Activated naive CD8-positive, alpha-beta T cell treated with anti-CD3 and anti-CD28 coated beads for 36 hours (primary cell): ENCODE measurements at regions not wholly inside any gene's neighbourhood (a gene's known extent, or its start where the extent isn't known, plus 50 kb on each side); places are given as distances from the start of the nearest gene placed in this dataset.
A peak's percentile ranks its signal among the peaks of the same experiment; 100 is the strongest.

Source experiments
- DNase-seq: peaks from one replicate; pipeline ENCODE4 v3.0.0; 2021
- H3K27ac Mint-ChIP-seq: one replicate; pipeline ENCODE4 v1.8.0; 2022; ENCODE audit warnings: mild to moderate bottlenecking, moderate library complexity, mixed read lengths
- H3K27me3 Mint-ChIP-seq: one replicate; pipeline ENCODE4 v1.8.0; 2022; ENCODE audit warnings: mild to moderate bottlenecking, mixed read lengths
- H3K36me3 Mint-ChIP-seq: one replicate; pipeline ENCODE4 v1.8.0; 2021; ENCODE audit warnings: mild to moderate bottlenecking, mixed read lengths
- H3K4me1 Mint-ChIP-seq: one replicate; pipeline ENCODE4 v1.8.0; 2021; ENCODE audit warnings: mixed read lengths
- H3K4me3 Mint-ChIP-seq: one replicate; pipeline ENCODE4 v1.8.0; 2022; ENCODE audit warnings: mild to moderate bottlenecking, moderate library complexity, mixed read lengths
- H3K9me3 Mint-ChIP-seq: one replicate; pipeline ENCODE4 v1.8.0; 2022; ENCODE audit warnings: mixed read lengths

GRCh38 chr14:50001151-50001998, 108.5 kb downstream of the ARF6 start:
- Mint-ChIP-seq H3K4me1 (peaks cover 53% of the 10 kb centered on the region), H3K27ac (peak overlapping the region; percentile 98)

GRCh38 chr14:50001999-50002925, 109.4 kb downstream of the ARF6 start:
- peak; percentile 69 for DNase-seq
- Mint-ChIP-seq H3K4me3 (peak overlapping the region; percentile 84), H3K4me1 (peaks cover 53% of the 10 kb centered on the region), H3K36me3 (peaks cover 2% of the 10 kb centered on the region), H3K27me3 (no peaks in the 10 kb centered on the region), H3K27ac (peak overlapping the region; percentile 98), H3K9me3 (no peaks in the 10 kb centered on the region)

More at GRCh38 chr14:50001151-50001998, 108.5 kb downstream of the ARF6 start:
- Mint-ChIP-seq H3K4me3 (peak overlapping the region; percentile 84), H3K36me3 (peaks cover 2% of the 10 kb centered on the region), H3K27me3 (no peaks in the 10 kb centered on the region), H3K9me3 (no peaks in the 10 kb centered on the region)
- DNase-seq, result peak; percentile 79

- no peaks in the 10 kb centered on the region for H3K27me3 Mint-ChIP-seq
- peaks cover 2% of the 10 kb centered on the region for H3K36me3 Mint-ChIP-seq
- H3K27ac Mint-ChIP-seq, result peak overlapping the region; percentile 98
- H3K9me3 Mint-ChIP-seq, result no peaks in the 10 kb centered on the region
- peak overlapping the region; percentile 84 for H3K4me3 Mint-ChIP-seq
- peaks cover 53% of the 10 kb centered on the region for H3K4me1 Mint-ChIP-seq
- no peak for DNase-seq
Measured at GRCh38 chr14:50002926-50003212, 110.0 kb downstream of the ARF6 start.

GRCh38 chr14:50003213-50004021, 110.5 kb downstream of the ARF6 start:
- Mint-ChIP-seq H3K36me3 (peaks cover 2% of the 10 kb centered on the region), H3K9me3 (no peaks in the 10 kb centered on the region), H3K27ac (peak overlapping the region; percentile 98), H3K4me1 (peaks cover 49% of the 10 kb centered on the region), H3K27me3 (no peaks in the 10 kb centered on the region), H3K4me3 (peak overlapping the region; percentile 84)
- peak; percentile 86 for DNase-seq

GRCh38 chr14:50006141-50006540, 110.2 kb downstream of the VCPKMT start:
- DNase-seq, result no peak
- Mint-ChIP-seq H3K36me3 (peaks cover 3% of the 10 kb centered on the region), H3K27me3 (no peaks in the 10 kb centered on the region), H3K27ac (no peak overlapping the region), H3K4me1 (peaks cover 26% of the 10 kb centered on the region), H3K9me3 (no peaks in the 10 kb centered on the region), H3K4me3 (no peak overlapping the region)

- no peak overlapping the region for H3K27ac Mint-ChIP-seq
- H3K4me3 Mint-ChIP-seq, result no peak overlapping the region
- no peaks in the 10 kb centered on the region for H3K9me3 Mint-ChIP-seq
- DNase-seq, result no peak
- H3K36me3 Mint-ChIP-seq, result peaks cover 3% of the 10 kb centered on the region
- peaks cover 17% of the 10 kb centered on the region for H3K4me1 Mint-ChIP-seq
- H3K27me3 Mint-ChIP-seq, result no peaks in the 10 kb centered on the region
Measured at GRCh38 chr14:50007123-50007903, 109.1 kb downstream of the VCPKMT start.

- no peak overlapping the region for H3K27ac Mint-ChIP-seq
- no peaks in the 10 kb centered on the region for H3K9me3 Mint-ChIP-seq
- H3K36me3 Mint-ChIP-seq, result peaks cover 5% of the 10 kb centered on the region
- DNase-seq, result no peak
- H3K4me1 Mint-ChIP-seq, result peaks cover 10% of the 10 kb centered on the region
- no peaks in the 10 kb centered on the region for H3K27me3 Mint-ChIP-seq
- no peak overlapping the region for H3K4me3 Mint-ChIP-seq
Measured at GRCh38 chr14:50008562-50008961, 107.8 kb downstream of the VCPKMT start.

- no peak for DNase-seq
- Mint-ChIP-seq H3K4me1 (peaks cover 10% of the 10 kb centered on the region), H3K4me3 (no peak overlapping the region), H3K36me3 (peaks cover 5% of the 10 kb centered on the region), H3K27ac (peak overlapping the region; percentile 73), H3K9me3 (no peaks in the 10 kb centered on the region), H3K27me3 (no peaks in the 10 kb centered on the region)
Measured at GRCh38 chr14:50008974-50009373, 107.4 kb downstream of the VCPKMT start.

- no peaks in the 10 kb centered on the region for H3K27me3 Mint-ChIP-seq
- no peak overlapping the region for H3K4me3 Mint-ChIP-seq
- peaks cover 5% of the 10 kb centered on the region for H3K36me3 Mint-ChIP-seq
- H3K4me1 Mint-ChIP-seq, result peaks cover under 1% of the 10 kb centered on the region
- H3K9me3 Mint-ChIP-seq, result no peaks in the 10 kb centered on the region
- H3K27ac Mint-ChIP-seq, result no peak overlapping the region
- no peak for DNase-seq
Measured at GRCh38 chr14:50010752-50011151, 105.6 kb downstream of the VCPKMT start.

- no peak overlapping the region for H3K27ac Mint-ChIP-seq
- H3K9me3 Mint-ChIP-seq, result peaks cover 3% of the 10 kb centered on the region
- no peak overlapping the region for H3K4me3 Mint-ChIP-seq
- H3K4me1 Mint-ChIP-seq, result peaks cover 6% of the 10 kb centered on the region
- H3K36me3 Mint-ChIP-seq, result peaks cover 8% of the 10 kb centered on the region
- no peak for DNase-seq
- no peaks in the 10 kb centered on the region for H3K27me3 Mint-ChIP-seq
Measured at GRCh38 chr14:50011242-50011641, 105.1 kb downstream of the VCPKMT start.

GRCh38 chr14:50012644-50013043, 103.7 kb downstream of the VCPKMT start:
- no peak overlapping the region for H3K27ac Mint-ChIP-seq
- no peaks in the 10 kb centered on the region for H3K27me3 Mint-ChIP-seq
- DNase-seq, result no peak
- H3K4me3 Mint-ChIP-seq, result no peak overlapping the region
- H3K4me1 Mint-ChIP-seq, result peaks cover 9% of the 10 kb centered on the region
- H3K36me3 Mint-ChIP-seq, result peaks cover 10% of the 10 kb centered on the region
- peaks cover 3% of the 10 kb centered on the region for H3K9me3 Mint-ChIP-seq

GRCh38 chr14:50013198-50013918, 103.0 kb downstream of the VCPKMT start:
- Mint-ChIP-seq H3K27ac (no peak overlapping the region), H3K4me3 (no peak overlapping the region), H3K36me3 (peaks cover 10% of the 10 kb centered on the region)

GRCh38 chr14:50013934-50014333, 102.4 kb downstream of the VCPKMT start:
- no peaks in the 10 kb centered on the region for H3K27me3 Mint-ChIP-seq
- no peak for DNase-seq
- H3K4me3 Mint-ChIP-seq, result no peak overlapping the region
- no peak overlapping the region for H3K27ac Mint-ChIP-seq
- H3K9me3 Mint-ChIP-seq, result peaks cover 3% of the 10 kb centered on the region
- peaks cover 11% of the 10 kb centered on the region for H3K36me3 Mint-ChIP-seq
- H3K4me1 Mint-ChIP-seq, result peaks cover 9% of the 10 kb centered on the region

More at GRCh38 chr14:50013198-50013918, 103.0 kb downstream of the VCPKMT start:
- Mint-ChIP-seq H3K4me1 (peaks cover 9% of the 10 kb centered on the region), H3K27me3 (no peaks in the 10 kb centered on the region), H3K9me3 (peaks cover 3% of the 10 kb centered on the region)
- DNase-seq, result no peak
